Mammary epithelial cell (primary cell): ENCODE measurements at regions not wholly inside any gene's neighbourhood (a gene's known extent, or its start where the extent isn't known, plus 50 kb on each side); places are given as distances from the start of the nearest gene placed in this dataset.

ENCODE experiments used
- EZH2 ChIP-seq: IDR thresholded peaks from 2 replicates; pipeline ENCODE4 v1.6.1; 2012; ENCODE audit warnings: low read length, inconsistent platforms, borderline replicate concordance
- TF ChIP-seq, protein P1 (sequence below), 2 donors: IDR thresholded peaks in 1 of 2; conservative IDR thresholded peaks in 1 of 2; 2 replicates each; pipeline ENCODE4 v1.5.1; 2011 to 2012; ENCODE audit warnings: inconsistent platforms in 2 of 2, low read length in 2 of 2, mild to moderate bottlenecking in 2 of 2, control low read depth in 1 of 2, low read depth in 1 of 2; ENCODE audit not compliant: insufficient read depth in 1 of 2; ENCODE audit errors: extremely low read depth in 1 of 2

DNA sequence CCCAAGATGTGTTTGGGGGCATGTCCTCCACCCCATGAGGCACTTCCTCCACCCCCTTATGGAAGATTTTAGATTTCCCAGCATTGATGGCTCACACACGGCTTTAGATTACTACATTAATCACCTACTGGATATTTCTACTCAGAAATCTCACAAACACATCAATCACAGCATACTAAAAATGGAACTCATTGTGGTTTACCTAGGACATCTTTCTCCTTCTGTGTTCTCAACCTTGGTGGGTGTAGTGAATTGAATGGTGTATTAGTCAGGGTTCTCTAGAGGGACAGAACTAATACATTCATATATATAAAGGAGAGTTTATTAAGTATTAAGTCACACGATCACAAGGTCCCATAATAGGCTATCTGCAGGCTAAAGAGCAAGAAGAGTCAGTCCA lies 82.1 kb upstream of the CYRIA start:
- no peak for TF ChIP-seq EZH2
- TF ChIP-seq, protein P1, sequence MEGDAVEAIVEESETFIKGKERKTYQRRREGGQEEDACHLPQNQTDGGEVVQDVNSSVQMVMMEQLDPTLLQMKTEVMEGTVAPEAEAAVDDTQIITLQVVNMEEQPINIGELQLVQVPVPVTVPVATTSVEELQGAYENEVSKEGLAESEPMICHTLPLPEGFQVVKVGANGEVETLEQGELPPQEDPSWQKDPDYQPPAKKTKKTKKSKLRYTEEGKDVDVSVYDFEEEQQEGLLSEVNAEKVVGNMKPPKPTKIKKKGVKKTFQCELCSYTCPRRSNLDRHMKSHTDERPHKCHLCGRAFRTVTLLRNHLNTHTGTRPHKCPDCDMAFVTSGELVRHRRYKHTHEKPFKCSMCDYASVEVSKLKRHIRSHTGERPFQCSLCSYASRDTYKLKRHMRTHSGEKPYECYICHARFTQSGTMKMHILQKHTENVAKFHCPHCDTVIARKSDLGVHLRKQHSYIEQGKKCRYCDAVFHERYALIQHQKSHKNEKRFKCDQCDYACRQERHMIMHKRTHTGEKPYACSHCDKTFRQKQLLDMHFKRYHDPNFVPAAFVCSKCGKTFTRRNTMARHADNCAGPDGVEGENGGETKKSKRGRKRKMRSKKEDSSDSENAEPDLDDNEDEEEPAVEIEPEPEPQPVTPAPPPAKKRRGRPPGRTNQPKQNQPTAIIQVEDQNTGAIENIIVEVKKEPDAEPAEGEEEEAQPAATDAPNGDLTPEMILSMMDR (conservative IDR thresholded peaks at IDR 0.05 in 1 of 2, IDR thresholded peaks at IDR 0.05 in 1 of 2; ENCODE audit: extremely low read depth in 1 of 2, insufficient read depth in 1 of 2, low read depth in 1 of 2, low read length in 2 of 2), result no peak
